ENCODE measurements at regions not wholly inside any gene's neighbourhood (a gene's known extent, or its start where the extent isn't known, plus 50 kb on each side); places are given as distances from the start of the nearest gene placed in this dataset.

DNA sequence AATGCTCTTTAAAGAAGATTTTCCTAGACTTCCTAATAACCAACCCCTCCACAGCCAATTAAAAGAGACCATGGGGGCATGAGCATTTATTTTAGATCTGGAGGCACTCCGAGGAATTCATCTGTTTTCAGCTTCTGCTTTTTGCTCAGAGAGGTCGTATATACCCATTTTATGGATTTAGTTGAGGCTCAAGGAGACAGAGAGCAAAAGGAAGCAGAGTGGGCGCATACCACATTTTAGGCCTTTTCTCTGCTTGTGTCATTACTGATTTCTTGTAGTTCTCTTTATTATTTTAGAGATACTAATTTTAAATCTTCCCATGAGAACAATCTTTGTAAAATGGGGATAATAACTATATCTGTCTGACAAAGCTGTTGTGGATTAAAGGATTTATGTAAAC lies 129.6 kb upstream of the IFNGR1 start:
- Mint-ChIP-seq H3K4me1 (peaks cover 9% of the 10 kb centered on the region), H3K27me3 (ENCODE audit: low read depth) (peaks cover 91% of the 10 kb centered on the region), H3K27ac (ENCODE audit: unreplicated experiment) (no peak overlapping the region), H3K9me3 (no peaks in the 10 kb centered on the region), H3K36me3 (ENCODE audit: low read depth) (no peaks in the 10 kb centered on the region), H3K4me3 (no peak overlapping the region)
- TF ChIP-seq, protein P1, sequence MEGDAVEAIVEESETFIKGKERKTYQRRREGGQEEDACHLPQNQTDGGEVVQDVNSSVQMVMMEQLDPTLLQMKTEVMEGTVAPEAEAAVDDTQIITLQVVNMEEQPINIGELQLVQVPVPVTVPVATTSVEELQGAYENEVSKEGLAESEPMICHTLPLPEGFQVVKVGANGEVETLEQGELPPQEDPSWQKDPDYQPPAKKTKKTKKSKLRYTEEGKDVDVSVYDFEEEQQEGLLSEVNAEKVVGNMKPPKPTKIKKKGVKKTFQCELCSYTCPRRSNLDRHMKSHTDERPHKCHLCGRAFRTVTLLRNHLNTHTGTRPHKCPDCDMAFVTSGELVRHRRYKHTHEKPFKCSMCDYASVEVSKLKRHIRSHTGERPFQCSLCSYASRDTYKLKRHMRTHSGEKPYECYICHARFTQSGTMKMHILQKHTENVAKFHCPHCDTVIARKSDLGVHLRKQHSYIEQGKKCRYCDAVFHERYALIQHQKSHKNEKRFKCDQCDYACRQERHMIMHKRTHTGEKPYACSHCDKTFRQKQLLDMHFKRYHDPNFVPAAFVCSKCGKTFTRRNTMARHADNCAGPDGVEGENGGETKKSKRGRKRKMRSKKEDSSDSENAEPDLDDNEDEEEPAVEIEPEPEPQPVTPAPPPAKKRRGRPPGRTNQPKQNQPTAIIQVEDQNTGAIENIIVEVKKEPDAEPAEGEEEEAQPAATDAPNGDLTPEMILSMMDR (conservative IDR thresholded peaks at IDR 0.05): no peak
- no peak for DNase-seq (ENCODE audit: low read depth, low spot score)

DNA sequence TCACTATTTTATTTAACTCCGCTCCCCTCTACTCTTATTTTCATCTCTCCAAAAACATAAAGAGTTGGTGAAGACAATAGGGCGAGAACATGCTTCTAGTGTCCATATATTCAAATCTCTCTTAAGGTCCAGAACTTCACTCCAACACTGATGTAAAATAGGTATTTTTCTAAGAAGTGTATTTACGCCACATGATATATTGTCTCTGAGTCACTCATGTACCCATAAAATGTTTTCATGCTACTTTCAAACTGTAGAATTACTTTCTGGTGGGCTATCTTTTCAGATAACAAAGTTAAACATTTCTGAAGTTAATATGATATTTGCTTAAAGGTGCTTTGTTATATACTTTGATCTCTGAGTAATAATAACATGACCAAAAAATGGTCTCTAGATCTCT lies 124.1 kb upstream of the IFNGR1 start:
- Mint-ChIP-seq H3K9me3 (no peaks in the 10 kb centered on the region), H3K27ac (ENCODE audit: unreplicated experiment) (no peak overlapping the region), H3K4me1 (peaks cover 31% of the 10 kb centered on the region), H3K4me3 (no peak overlapping the region), H3K36me3 (ENCODE audit: low read depth) (no peaks in the 10 kb centered on the region), H3K27me3 (ENCODE audit: low read depth) (peaks cover 92% of the 10 kb centered on the region)
- TF ChIP-seq, protein P1 (conservative IDR thresholded peaks at IDR 0.05): no peak
- DNase-seq (ENCODE audit: low read depth, low spot score): no peak

DNA sequence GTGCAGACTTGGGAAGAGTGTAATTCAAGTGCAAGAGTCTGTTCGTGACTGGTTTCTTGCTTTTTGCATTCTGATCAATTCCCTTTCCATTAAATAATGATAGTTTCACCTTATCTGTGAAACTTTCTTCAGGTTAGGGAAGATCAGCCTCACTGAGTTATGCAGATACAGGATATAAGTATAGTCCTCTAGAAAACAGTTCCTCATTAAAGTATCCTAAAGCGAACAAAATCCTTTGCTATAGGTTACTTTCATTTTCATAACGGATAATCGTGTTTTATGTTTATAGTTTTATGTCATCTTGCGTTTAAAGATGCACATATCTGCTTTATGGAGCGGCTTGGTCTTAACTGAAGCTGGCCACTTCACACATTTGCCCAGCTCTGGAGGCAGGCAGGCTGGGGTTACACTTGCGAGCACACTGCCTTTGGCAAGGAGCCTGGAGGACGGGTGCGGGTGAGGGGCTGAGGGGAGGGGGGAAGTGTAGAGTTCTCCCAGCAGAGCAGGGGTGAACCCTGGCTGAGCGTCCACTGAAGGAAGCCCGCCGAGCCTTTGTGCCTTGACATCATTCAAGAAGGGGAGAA lies 123.5 kb upstream of the IFNGR1 start:
- H3K27me3 Mint-ChIP-seq (ENCODE audit: low read depth): peaks cover 93% of the 10 kb centered on the region
- H3K9me3 Mint-ChIP-seq: no peaks in the 10 kb centered on the region
- H3K36me3 Mint-ChIP-seq (ENCODE audit: low read depth): no peaks in the 10 kb centered on the region
- peaks cover 31% of the 10 kb centered on the region for H3K4me1 Mint-ChIP-seq
- no peak overlapping the region for H3K27ac Mint-ChIP-seq (ENCODE audit: unreplicated experiment)
- DNase-seq (ENCODE audit: low read depth, low spot score): no peak
- H3K4me3 Mint-ChIP-seq: no peak overlapping the region
- TF ChIP-seq, protein P1 (conservative IDR thresholded peaks at IDR 0.05): no peak

DNA sequence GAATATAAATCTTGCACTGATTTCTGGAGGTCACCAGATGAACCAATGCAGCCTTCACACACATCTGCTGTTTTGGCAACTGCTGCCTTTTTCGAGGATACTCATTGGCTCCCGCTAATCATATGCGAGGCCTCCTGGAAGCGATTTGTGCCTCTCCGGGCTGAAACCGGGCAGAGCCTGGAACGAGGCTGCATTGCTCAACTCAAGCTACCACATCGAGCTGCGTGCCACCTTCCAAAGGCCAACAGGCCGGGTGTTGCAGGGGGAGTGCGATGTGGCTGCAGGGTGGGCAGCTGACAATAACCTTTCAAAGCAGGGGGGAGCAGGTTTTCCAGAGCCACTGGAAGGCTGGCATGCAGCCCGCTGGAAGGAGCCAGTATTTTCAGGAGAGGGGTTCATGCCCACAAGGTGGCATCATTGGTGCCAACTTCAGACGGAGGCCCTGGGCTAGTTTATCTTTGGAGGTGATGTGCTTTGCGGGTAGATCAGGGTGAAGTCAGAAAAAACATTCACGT lies 122.6 kb upstream of the IFNGR1 start:
- Mint-ChIP-seq H3K27me3 (ENCODE audit: low read depth) (peaks cover 95% of the 10 kb centered on the region), H3K4me1 (peaks cover 31% of the 10 kb centered on the region), H3K27ac (ENCODE audit: unreplicated experiment) (no peak overlapping the region), H3K4me3 (no peak overlapping the region), H3K36me3 (ENCODE audit: low read depth) (no peaks in the 10 kb centered on the region), H3K9me3 (no peaks in the 10 kb centered on the region)
- DNase-seq (ENCODE audit: low read depth, low spot score): no peak
- TF ChIP-seq, protein P1 (conservative IDR thresholded peaks at IDR 0.05): no peak

DNA sequence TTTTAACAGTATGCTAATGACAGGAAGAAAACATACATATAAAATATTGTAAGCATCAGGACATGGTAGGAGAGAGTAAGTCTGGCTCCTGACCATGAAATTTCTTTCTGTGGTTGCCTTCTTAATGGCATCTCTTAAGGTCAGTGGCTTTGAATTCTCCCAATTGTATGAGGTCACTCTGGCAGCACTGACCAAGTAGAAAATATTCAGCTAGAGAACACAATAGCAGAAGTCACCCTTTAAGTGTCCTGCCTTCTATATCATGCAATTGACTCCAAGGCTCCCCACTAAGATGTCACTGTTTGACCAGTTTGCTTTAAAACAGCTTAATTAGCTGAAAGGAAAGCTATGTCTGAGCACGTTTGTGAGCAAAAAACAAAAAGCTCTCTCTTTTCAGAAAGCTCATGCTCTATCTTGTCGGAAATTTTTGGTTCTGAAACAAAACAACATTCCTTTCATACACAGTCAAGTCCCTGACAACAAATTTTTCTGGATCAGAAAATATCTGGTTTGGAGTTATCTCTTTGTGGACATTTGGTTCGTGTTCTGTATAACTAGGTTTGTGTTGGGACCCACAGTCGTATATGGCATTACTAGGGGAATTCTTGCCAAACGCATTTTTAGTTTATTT lies 120.9 kb upstream of the IFNGR1 start:
- TF ChIP-seq, protein P1 (conservative IDR thresholded peaks at IDR 0.05): no peak
- no peak for DNase-seq (ENCODE audit: low read depth, low spot score)
- Mint-ChIP-seq H3K27ac (ENCODE audit: unreplicated experiment) (no peak overlapping the region), H3K27me3 (ENCODE audit: low read depth) (peaks cover 98% of the 10 kb centered on the region), H3K36me3 (ENCODE audit: low read depth) (no peaks in the 10 kb centered on the region), H3K4me1 (peaks cover 31% of the 10 kb centered on the region), H3K4me3 (no peak overlapping the region), H3K9me3 (no peaks in the 10 kb centered on the region)

Measured in neural crest cell (in vitro differentiated cells).